Epithelial cell of esophagus (primary cell): ENCODE measurements at regions not wholly inside any gene's neighbourhood (a gene's known extent, or its start where the extent isn't known, plus 50 kb on each side); places are given as distances from the start of the nearest gene placed in this dataset.

ENCODE experiments used
- DNase-seq: peaks from one replicate; pipeline ENCODE4 v3.0.0; 2010; ENCODE audit warnings: low read depth
- H3K4me3 ChIP-seq: 2 replicates; pipeline ENCODE4 v1.5.1; 2011; ENCODE audit warnings: mild to moderate bottlenecking, low read length, control low read depth
- CTCF ChIP-seq: IDR thresholded peaks from 2 replicates; pipeline ENCODE4 v1.5.1; 2011; ENCODE audit warnings: low read depth, mild to moderate bottlenecking, low read length, control low read depth, inconsistent platforms; ENCODE audit not compliant: insufficient read depth; ENCODE audit errors: missing control alignments

GRCh38 chr2:194992648-194993047 lies 664.4 kb upstream of the SLC39A10 start:
- DNase-seq: no peak
- no peak overlapping the region for H3K4me3 ChIP-seq
- TF ChIP-seq CTCF: no peak

GRCh38 chr2:194985258-194985657 lies 671.8 kb upstream of the SLC39A10 start:
- H3K4me3 ChIP-seq: no peak overlapping the region
- TF ChIP-seq CTCF: no peak
- no peak for DNase-seq

GRCh38 chr2:194962254-194962653 lies 694.8 kb upstream of the SLC39A10 start:
- no peak for DNase-seq
- no peak for TF ChIP-seq CTCF
- no peak overlapping the region for H3K4me3 ChIP-seq

GRCh38 chr2:194954218-194954617 lies 702.8 kb upstream of the SLC39A10 start:
- no peak for TF ChIP-seq CTCF
- no peak overlapping the region for H3K4me3 ChIP-seq
- no peak for DNase-seq

GRCh38 chr2:194946826-194947225 lies 710.2 kb upstream of the SLC39A10 start:
- DNase-seq: no peak
- H3K4me3 ChIP-seq: no peak overlapping the region
- TF ChIP-seq CTCF: no peak

GRCh38 chr2:194938066-194938465 lies 719.0 kb upstream of the SLC39A10 start:
- no peak for TF ChIP-seq CTCF
- peak; percentile 4 for DNase-seq
- no peak overlapping the region for H3K4me3 ChIP-seq

- TF ChIP-seq CTCF: no peak
- no peak overlapping the region for H3K4me3 ChIP-seq
Observed at GRCh38 chr2:194927489-194927888, 729.5 kb upstream of the SLC39A10 start.

More at GRCh38 chr2:194927489-194927888, 729.5 kb upstream of the SLC39A10 start:
- DNase-seq: no peak
